ENCODE measurements at regions not wholly inside any gene's neighbourhood (a gene's known extent, or its start where the extent isn't known, plus 50 kb on each side); places are given as distances from the start of the nearest gene placed in this dataset.
"Not testable (repeated sequence)": the region's sequence is repeated elsewhere in the genome, so short reads cannot be mapped to it uniquely, and the experiment has no call there.

DNA sequence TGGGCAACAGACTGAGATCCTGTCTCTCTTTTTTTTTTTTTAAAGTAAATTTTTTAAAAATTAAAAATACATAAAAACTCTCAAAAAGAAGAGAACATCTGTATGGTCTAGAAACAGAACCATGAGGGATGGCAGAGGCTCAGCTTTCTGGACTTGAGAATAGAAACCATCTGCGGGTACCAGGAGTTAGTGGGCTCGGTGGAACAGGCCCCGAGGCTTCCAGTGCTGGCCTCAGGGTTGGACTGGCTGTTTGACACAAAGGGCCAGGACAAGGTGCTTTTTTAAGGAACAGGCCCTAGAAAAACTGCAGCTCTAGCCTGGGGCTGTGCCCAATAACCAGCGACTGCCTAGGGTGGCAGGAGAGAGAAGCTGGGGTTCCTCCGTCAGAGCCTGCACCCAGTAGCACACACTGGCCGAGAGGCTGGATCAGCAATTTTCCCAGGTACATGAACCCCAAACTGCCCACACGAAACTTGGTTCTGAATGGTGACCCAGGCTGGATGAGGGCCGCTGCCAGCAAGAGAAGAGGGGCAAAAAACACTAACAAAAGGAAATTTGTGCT is 131.0 kb upstream of the OLIG3 start:
- DNase-seq = no peak

DNA sequence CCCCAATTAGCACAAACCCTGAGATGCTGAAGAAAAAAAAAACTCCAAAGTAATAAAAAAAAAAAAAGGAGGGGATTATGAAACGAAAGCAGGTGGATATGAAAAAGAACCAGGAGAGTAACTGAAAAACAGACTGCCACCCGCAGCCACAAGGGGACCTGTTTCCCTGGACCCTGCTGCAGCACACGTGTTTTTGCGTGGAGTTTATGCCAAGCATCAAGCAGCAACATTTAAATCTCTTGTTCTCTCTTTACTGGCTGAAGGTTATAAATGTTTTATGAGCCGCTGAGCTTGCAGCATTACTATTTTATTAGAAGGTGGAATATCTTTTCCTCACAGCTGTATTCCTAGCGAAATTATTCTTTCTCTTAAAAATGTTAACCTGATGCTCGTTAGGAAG is 131.6 kb upstream of the OLIG3 start:
- no peak for DNase-seq

DNA sequence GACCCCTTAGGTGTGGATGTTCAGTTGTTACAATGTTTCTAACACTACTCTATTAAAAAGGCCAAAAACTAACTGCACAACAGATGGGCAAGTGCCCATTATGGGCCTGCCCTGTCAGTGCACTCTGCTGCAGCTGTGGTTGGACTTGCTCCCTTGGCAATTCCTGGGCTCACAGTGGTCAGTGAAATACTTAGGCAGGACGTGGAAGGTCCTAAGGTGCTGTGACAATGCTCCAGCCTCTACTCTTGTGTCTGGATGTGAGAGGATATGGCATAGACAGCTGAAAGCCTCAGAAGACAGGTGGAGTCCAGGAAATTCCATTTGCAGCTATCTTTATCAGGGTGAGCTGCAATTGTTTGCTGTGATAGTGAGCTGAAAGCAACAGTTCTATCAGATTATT is 136.5 kb upstream of the OLIG3 start:
- no peak for DNase-seq

DNA sequence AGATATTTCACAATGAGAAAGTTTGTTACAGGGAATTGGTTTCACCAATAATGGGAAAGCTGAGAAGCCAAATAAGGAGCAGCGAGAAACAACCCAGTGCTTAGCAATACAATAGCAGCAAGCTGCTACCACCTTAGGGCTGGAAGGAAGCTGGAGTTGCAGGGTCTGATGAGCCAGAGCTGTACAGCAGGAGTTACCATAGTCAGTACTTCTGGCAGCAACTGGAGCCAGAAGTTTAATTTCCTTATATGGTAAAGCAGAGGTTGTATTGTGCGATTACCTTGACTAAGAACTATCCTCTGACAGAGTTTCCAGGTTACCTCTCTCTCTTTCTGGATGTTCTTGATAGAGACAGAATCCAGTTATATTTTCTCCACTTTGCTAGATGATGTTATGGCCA is 137.1 kb upstream of the OLIG3 start:
- no peak for DNase-seq

DNA sequence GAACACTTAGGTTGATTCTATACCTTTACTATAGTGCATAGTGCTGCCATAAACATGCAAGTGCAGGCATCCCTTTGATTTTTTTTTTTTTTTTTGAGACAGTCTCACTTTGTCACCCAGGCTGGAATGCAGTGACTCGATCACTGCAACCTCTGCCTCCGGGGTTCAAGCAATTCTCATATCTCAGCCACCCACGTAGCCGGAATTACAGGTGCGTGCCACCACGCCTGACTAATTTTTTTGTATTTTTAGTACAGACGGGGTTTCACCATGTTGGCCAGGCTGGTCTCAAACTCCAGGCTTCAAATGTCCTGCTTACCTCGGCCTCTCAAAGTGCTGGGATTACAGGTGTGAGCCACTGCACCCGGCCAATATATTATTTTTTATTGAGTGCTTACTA is 140.0 kb upstream of the OLIG3 start:
- not testable (repeated sequence) for DNase-seq

DNA sequence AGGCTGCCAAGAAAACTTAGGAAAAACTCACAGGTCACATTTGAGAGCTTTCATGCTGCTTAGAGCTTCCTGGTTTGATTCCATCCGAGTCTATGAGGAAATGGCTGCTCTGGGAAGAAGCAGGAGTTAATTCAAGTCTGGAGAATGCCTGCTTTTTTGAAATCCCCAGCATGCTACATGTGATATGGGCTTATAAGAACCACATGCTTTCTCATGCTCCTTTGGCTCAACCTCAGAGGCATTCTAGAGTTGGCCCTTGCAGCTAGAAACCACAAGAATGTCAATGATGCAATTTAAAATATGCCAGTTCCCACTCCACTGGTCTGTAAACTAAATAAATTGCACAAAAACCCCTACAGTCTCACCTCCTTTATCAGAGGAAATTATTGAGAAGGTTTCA is 142.9 kb upstream of the OLIG3 start:
- peak; percentile 34 for DNase-seq

DNA sequence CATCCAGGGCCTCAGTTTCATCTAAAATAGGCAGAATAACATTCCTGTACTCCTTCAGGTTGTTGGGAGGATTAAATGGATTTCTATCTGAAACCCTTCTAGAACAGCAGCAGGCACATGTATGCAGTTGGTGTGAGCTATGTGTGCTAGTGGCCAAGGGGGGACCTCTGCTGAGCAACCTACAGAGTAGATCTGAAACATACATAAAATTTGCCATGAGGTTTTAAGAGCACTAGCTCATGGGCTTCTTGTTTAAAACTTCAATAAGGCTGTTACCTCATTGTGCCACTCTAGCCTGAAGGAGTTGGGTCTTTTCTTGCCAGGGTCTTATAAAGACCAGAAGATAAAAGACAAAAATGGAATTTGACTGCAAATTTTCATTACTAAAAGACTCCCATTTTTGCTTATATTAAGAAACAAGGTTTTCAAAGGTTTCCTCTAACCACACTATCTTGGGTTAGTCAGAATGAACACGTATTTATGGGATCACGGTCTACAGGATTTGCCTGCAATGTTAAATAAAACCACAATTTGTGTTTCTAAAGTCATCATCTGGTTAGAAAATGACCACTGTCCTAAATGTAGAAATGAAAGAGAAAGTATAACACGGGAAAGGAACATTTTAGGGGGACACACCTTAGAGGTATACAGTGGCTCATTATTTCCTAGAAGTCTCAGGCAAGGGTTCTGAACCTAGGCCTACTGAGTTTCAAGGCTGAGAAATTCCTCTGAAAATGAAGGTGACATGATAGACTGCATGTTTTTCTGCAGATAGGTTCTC is 144.9 kb upstream of the OLIG3 start:
- no peak for DNase-seq

DNA sequence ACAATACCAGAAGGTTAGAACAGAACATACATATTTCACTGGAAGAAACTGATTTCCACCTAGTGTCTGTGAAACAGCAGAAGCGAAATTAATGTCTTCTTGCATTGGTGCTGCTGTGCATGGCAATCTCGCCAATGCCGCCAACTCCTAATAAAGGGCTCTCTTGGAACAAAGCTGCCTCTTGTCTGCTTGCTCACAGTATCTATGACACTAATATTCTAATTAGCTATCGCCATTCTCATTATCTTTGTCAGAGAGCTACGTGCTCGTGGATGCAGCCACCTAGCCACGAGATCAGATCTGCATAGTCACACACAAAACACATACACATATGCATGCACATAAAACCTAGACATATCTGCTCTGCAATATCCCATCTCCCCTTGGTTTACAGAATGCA is 145.9 kb upstream of the OLIG3 start:
- no peak for DNase-seq

DNA sequence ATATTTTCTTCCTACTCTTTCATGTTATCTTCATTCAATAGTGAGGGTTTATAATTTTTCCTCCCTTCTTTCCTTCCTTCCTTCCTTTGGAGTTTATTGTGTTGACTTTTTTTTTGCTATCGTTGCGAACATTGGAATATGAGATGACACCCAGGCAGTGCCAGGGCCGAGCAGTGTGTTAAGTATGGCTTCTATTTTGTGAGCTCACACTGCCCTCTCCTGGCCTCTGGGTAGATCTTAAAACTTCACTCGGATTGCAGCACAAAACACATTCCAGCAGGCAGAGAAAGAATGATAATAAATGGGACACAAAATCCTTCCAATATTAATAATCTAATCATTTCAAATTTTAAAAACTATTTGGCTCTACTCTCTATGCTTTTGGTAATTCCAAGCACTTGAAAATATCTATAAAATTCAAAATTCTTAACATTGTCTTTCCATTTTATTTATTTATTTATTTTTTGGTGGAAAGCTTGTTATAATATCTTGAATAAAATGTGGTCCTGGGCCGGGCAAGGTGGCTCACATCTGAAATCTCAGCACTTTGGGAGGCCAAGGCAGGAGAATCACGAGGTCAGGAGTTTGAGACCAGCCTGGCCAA is 147.4 kb upstream of the OLIG3 start:
- peak; percentile 74 for DNase-seq

DNA sequence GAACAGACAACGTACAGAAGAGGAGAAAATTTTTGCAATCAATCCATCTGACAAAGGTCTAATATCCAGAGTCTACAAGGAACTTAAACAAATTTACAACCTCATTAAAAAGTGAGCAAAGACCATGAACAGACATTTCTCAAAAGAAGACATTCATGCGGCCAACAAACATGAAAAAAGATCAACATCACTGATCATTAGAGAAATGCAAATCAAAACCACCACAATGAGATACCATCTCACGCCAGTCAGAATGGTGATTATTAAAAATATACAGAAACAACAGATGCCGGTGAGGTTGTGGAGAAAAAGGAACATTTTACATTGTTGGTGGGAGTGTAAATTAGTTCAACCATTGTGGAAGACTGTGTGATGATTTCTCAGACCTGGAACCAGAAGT is 149.0 kb upstream of the OLIG3 start:
- not testable (repeated sequence) for DNase-seq

DNA sequence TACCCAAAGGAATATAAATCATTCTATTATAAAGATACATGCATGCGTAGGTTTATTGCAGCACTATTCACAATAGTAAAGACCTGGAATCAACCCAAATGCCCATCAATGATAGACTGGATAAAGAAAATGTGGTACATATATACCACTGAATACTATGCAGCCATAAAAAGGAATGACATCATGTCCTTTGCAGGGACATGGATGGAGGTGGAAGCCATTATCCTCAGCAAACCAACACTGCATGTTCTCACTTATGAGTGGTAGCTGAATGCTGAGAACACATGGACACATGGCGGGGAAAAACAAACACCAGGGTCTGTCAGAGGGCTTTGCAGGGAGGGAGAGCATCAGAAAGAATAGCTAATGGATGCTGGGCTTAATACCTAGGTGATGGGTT is 149.4 kb upstream of the OLIG3 start:
- DNase-seq = not testable (repeated sequence)

DNA sequence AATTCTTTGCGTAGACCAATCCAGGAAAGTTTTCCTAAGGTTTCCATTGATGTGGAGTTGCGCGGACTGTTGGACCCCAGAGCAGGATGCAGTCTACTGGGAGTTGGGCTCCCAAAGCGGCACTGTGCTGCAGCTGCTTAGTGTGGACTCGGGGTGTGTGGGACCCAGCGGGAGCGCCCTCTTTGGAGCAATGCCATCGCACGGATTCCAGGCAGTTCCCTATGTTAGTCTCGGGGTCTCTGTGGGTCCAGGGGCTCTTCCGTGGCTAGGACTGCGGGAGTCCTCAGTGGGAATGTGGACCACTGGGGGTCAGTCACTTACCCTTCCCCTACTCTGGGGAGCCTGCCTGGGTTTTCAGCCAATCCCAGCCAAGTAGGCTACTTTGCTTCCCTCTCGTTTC is 151.7 kb upstream of the OLIG3 start:
- DNase-seq = no peak

DNA sequence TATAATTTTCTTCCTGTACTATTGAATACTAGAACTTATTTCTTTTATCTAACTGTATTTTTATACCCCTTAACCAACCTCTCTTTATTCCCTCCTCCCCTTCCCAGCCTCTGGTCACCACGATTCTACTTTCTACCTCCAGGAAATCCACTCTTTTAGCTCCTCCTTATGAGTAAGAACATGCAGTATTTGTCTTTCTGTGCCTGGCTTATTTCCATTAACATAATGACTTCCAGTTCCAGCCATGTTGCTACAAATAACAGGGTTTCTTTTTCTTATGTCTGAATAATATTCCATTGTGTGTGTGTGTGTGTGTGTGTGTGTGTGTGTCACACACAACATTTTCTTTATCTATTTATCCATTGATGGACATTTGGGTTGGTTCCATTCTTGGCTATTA is 152.3 kb upstream of the OLIG3 start:
- no peak for DNase-seq

DNA sequence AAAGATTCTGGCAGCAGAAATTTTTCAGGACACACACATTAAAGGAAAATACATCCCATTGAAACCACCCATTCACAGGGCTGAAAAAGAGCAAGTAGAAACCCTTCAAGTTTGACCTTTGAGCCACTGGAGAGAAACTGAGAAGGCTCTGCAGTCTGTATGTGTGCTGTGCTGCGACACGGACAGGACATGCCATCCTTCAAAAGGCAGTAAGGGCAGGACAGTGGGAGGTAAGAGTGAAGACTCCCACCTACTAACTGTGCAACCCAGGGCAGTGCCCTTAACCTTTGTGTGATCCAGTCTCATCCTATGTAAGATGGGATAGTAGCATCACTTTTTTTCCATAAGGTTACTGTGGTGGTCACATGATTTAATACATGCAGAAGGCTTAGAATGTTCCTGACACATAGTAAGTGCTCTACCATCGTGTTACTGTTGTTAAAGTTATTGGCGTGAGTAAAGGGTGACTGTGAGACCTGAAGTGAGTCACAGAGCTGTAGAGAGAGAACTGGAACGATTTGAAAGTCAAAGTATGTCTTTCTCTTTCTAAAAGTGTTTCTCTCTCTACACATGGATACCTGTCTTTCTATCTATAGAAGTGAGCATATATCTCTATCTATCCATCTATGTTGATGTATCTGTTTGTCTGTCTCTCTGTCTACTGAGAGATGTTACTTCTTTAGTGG is 153.7 kb upstream of the OLIG3 start:
- DNase-seq = no peak

DNA sequence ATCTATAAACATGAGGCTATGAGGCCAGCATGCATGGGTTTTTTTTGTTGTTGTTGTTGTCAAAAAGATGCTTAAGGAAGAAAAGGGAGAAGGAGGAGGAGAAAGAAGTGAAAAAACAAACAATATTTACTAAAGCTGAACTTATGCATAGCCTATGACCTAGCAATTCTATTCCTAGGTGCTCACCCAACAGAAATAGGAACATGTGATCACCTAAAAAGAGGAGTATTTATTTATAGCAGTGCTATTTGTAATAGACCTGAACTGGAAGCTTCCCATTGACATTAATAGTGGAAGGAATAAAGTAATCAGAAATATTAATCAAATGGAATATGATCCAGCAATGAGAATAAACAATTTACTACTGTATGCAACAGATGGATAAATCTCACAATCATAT is 156.5 kb upstream of the OLIG3 start:
- DNase-seq = no peak

DNA sequence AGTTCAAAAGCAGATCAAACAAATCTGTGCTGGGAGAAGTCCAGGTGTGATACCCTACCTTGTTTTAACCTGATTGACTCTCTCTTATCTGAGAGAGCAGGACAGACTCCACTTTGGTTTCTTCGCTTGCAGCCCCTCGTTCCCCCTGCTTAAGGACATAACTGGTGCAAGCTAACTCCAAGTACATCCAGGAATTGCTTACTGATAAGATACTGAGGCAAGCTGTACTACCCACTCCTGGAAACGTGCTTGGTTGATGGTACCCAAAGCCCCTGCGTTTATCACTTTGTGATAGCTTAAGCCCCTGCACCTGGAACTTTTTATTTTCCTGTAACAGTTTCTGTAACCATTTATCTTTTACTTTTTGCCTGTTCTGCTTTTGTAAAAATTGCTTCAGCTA is 157.0 kb upstream of the OLIG3 start:
- no peak for DNase-seq

DNA sequence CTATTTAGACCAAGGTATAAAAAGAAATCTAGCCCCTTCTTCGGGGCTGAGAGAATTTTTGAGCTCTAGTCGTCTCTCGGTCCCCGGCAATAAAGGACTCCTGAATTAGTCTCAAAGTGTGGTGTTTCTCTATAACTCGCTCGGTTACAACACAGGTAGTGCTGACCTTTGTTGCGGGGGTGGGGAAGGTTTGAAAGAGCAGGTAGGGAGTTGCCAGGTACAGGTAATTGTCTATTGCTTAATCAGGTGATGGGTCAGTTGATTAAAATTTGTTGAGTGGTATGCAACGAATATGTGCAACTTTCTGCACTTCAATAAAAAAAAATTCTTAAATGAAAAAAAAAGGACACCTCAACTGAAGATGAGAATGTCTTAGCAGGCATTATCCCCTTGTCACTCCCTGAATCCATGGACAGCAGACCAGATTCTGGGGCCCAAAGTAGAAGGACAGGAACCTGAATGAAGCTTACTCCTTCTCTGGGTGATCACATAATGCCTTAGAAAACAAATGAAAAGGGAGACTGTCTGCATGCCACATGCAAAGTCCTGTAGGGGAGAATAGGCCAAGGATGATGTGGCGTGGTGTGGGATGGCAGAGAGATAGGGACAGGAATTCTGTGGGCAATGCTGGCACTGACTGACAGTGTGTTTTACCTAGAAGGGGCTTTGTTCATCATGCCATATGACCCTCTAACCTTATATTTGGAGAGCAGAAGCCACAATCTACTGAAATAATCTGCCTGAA is 157.6 kb upstream of the OLIG3 start:
- DNase-seq = no peak

DNA sequence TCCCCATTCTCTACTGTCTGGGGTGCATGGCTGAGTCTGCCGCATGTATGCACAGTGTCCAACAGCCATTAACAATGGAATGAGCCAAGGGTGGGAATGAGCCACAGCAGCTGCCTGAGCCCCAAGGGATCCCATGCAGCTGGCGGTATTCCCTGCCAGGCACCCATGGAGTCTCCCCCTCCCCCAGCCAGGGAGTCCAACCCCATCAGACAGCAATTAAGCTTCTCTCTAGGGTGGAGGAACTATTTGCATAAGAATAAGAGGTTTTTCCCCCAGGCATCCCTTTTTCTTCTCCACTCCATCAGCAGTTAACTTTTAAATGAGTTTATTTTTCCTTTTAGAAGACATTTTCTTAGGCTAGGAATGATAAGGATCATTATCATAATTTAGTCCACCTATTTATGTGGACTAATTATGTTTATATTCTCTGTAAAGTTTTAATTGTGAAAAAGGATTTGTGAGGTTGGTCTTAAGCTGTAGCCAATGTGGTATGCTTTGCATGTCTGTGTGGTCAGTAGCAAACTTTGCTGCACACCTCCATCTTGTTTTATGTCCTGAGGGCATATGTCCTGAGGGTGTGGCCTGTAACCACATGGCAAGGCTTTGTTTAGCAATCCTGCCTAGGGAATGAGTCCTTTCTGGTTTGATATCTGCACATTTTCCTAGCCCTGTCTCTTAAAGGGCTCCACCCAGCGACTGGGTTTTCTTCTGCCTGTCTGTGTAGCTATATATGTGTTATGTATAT is 158.9 kb upstream of the OLIG3 start:
- no peak for DNase-seq

DNA sequence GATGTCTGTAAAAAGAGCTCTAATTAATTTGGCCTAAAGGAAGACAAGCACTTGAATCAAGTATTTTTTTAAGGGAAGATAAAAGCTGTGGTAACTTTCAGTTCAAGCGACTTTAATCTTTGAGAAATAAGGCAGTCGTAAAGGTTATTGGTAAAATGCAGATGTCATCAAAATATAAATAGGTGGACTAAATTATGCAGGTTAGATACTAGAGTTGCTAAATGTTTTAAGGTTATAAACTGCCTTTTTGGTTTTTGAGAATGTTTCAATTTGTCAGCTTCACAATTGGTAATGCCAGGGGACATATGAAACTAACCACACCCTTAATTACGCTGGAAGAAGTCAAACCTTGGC is 159.5 kb upstream of the OLIG3 start:
- no peak for DNase-seq

DNA sequence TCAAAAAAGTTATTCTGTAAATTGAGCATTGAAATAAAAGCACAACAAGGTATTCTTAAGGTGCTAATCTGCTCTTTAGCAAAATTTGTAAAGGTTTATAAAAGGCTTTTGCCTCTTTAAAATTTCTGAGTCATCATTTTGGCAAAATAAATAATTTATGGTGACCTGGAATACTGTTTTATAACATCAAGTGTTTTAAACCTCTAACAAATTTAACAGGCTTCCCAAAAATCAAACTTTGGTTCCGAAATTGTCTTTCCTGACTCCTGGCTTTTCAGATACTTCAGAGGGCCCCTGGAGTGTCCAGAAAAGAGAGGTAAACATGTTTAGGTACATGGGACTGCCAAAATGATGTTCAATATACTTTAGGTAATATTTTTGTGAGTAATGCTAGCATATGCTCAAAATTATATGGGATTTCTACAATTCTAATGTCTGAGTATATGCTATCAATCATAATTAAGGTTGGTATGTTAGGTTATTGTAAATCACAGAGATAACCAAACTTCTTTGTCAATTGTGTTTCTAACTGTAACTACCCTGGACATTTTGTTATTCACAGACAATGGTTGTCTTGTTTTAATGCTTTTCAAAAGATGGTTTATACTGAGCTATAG is 160.3 kb upstream of the OLIG3 start:
- DNase-seq = no peak

DNA sequence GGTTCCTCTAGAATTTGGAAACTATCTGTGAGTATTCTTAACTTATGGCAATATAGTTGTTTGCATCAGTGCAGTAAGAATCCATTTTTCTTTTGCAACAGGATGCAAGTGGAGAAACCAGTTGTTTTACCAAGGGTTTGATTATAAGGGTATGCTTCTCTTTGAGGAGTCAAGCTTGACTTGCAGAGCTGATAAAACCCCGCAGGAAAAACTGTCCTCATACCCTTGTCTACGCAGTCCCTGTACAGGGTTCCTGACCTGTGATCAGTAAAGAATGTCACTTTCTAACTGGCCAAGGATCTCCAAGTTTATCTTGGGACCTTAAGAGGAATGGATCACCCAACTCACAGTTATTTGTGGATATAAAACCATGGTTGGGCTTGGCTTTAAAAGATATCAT is 161.1 kb upstream of the OLIG3 start:
- DNase-seq = no peak

DNA sequence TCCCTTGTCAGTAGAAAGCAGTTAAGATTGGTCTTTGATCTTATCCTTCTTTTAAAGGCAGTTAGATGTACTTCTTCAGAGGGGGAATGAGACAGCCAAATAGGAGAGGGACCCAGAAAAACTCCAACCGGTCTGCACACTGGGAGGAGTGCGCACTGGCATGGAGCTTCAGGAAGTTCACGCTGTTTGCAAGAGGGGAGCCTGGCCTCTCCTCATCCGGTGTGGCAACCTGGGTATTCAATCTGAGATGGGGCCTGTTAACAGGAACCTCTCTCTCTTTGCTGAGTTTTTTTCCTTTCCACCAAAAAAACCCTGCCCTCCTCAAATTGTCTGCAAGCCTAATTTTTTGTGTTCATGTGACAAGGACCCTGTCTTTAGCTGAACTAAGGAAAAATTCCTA is 162.5 kb upstream of the OLIG3 start:
- no peak for DNase-seq

All from femur (tissue), 1 donor.